Spleen (tissue), 11 donors: ENCODE measurements at regions not wholly inside any gene's neighbourhood (a gene's known extent, or its start where the extent isn't known, plus 50 kb on each side); places are given as distances from the start of the nearest gene placed in this dataset.
"Not testable (repeated sequence)": the region's sequence is repeated elsewhere in the genome, so short reads cannot be mapped to it uniquely, and the experiment has no call there.

ENCODE experiments used
- DNase-seq: peaks from one replicate; pipeline ENCODE4 v3.0.0-alpha.2; 2020
- H3K27ac ChIP-seq, 8 donors: fragments of 200-600 bp; sonication (generic) in 7 of 8; 1 replicate in 4 of 8; 2 replicates in 4 of 8; pipeline versions ENCODE4 v1.5.0 to v1.8.0; 2016 to 2021; ENCODE audit warnings: inconsistent platforms in 4 of 8, mild to moderate bottlenecking in 4 of 8, moderate library complexity in 1 of 8
- H3K27me3 ChIP-seq, 7 donors: fragments of 200-600 bp; sonication (generic) in 6 of 7; replicated peaks in 1 of 7; 1 replicate in 4 of 7; 2 replicates in 3 of 7; pipeline versions ENCODE4 v1.5.0 to v1.8.0; 2016 to 2021; ENCODE audit warnings: inconsistent platforms in 3 of 7, mild to moderate bottlenecking in 1 of 7
- H3K36me3 ChIP-seq, 6 donors: fragments of 200-600 bp; sonication (generic) in 5 of 6; 1 replicate in 4 of 6; 2 replicates in 2 of 6; pipeline versions ENCODE4 v1.5.0 to v1.8.0; 2016 to 2021; ENCODE audit warnings: inconsistent platforms in 2 of 6
- H3K4me1 ChIP-seq, 6 donors: fragments of 200-600 bp; sonication (generic) in 5 of 6; 1 replicate in 3 of 6; 2 replicates in 3 of 6; pipeline versions ENCODE4 v1.5.0 to v1.8.0; 2016 to 2021; ENCODE audit warnings: inconsistent platforms in 3 of 6
- H3K4me3 ChIP-seq, 8 donors: fragments of 200-600 bp; sonication (generic) in 7 of 8; 1 replicate in 4 of 8; 2 replicates in 4 of 8; pipeline versions ENCODE4 v1.5.0 to v1.8.0; 2016 to 2021; ENCODE audit warnings: inconsistent platforms in 4 of 8, mild to moderate bottlenecking in 4 of 8, moderate library complexity in 2 of 8
- H3K9me3 ChIP-seq, 8 donors: fragments of 200-600 bp; sonication (generic) in 7 of 8; 1 replicate in 4 of 8; 2 replicates in 4 of 8; pipeline versions ENCODE4 v1.5.0 to v1.8.0; 2016 to 2021; ENCODE audit warnings: inconsistent platforms in 4 of 8
- CTCF ChIP-seq, 11 experiments: fragments of 200-600 bp in 7 of 11; fragments of 450-650 bp in 4 of 11; sonication (generic) in 4 of 11; IDR thresholded peaks in 8 of 11; conservative IDR thresholded peaks in 3 of 11; 1 replicate in 7 of 11; 2 replicates in 4 of 11; pipeline versions ENCODE4 v1.4.0 to v1.8.0; 2016 to 2021; ENCODE audit warnings: antibody characterized with exemption in 11 of 11, inconsistent platforms in 4 of 11, mild to moderate bottlenecking in 1 of 11
- POLR2A ChIP-seq, 3 donors: fragments of 450-650 bp; IDR thresholded peaks; one replicate each; pipeline ENCODE4 v1.5.1; 2017; ENCODE audit warnings: antibody characterized with exemption in 3 of 3, mild to moderate bottlenecking in 1 of 3
- POLR2AphosphoS5 ChIP-seq, 3 donors: sonication (generic); formaldehyde crosslinking; IDR thresholded peaks; one replicate each; pipeline ENCODE4 v1.5.1; 2017; ENCODE audit warnings: antibody characterized with exemption in 3 of 3
- WGBS, 5 donors: extraction: QIAGEN DNeasy Blood & Tissue Kit in 3 of 5; methylation state at CpG; one replicate each; pipeline versions ENCODE4 v1.1.5 to v1.1.7; 2013 to 2018; 5-methylcytosine and 5-hydroxymethylcytosine counted together
- intact Hi-C: fragments of 100-400 bp; cut with DNase I; formaldehyde crosslinking; loops from one replicate; pipeline ENCODE4 v1.15.0; 2023; ENCODE audit warnings: low total_unique reads
- donor health status: healthy with polysubstance abuse.
- donor health status: DM: no; HTN: no; CAD: no; lungs with moderate emphysema.
- donor health status: DM: no; HTN: no; CAD: no.
- donor health status: Bipolar disorder and iron deficiency.
- donor health status: healthy.
- donor health status: DM: no; HTN: no; CAD: no.
- donor health status: DM: yes; HTN: yes; CAD: no.

- TF ChIP-seq POLR2AphosphoS5 (IDR thresholded peaks at IDR 0.05) = no peak
- TF ChIP-seq CTCF (IDR thresholded peaks at IDR 0.05 in 8 of 11, conservative IDR thresholded peaks at IDR 0.05 in 3 of 11) = no peak
- intact Hi-C loops = no loop called here
- H3K4me1 ChIP-seq = no peaks in the 10 kb centered on the region
- no peak overlapping the region for H3K4me3 ChIP-seq
- DNase-seq = no peak
- no peaks in the 10 kb centered on the region for H3K36me3 ChIP-seq
- H3K9me3 ChIP-seq = peaks cover 0 to 27% (median 12%) of the 10 kb centered on the region in 8 donors
- H3K27me3 ChIP-seq = no peaks in the 10 kb centered on the region
- H3K27ac ChIP-seq = no peak overlapping the region
These were observed 138.8 kb downstream of the SMC2 start for GRCh38 chr9:104232781-104233341.

- no peak for DNase-seq
- WGBS, 5 donors = 80 to 89% (median 83%) methylated on average over 2 of the region's 2 CpGs
- Histone ChIP-seq H3K36me3 (no peaks in the 10 kb centered on the region), H3K9me3 (peaks cover 0 to 26% (median 12%) of the 10 kb centered on the region in 8 donors), H3K27ac (no peak overlapping the region), H3K4me3 (no peak overlapping the region), H3K27me3 (no peaks in the 10 kb centered on the region), H3K4me1 (no peaks in the 10 kb centered on the region)
- intact Hi-C loops = no loop called here
- TF ChIP-seq POLR2AphosphoS5 (IDR thresholded peaks at IDR 0.05) = no peak
- TF ChIP-seq POLR2A (IDR thresholded peaks at IDR 0.05) = no peak
- TF ChIP-seq CTCF (IDR thresholded peaks at IDR 0.05 in 8 of 11, conservative IDR thresholded peaks at IDR 0.05 in 3 of 11) = no peak
These were observed 139.3 kb downstream of the SMC2 start for GRCh38 chr9:104233366-104233765.

GRCh38 chr9:104234632-104235337 is 140.7 kb downstream of the SMC2 start:
- H3K4me1 ChIP-seq, intact Hi-C loops, DNase-seq, H3K4me3 ChIP-seq, H3K27ac ChIP-seq, H3K36me3 ChIP-seq, H3K27me3 ChIP-seq: not testable (repeated sequence)
- WGBS, 5 donors = 88 to 95% (median 93%) methylated on average over 29 to 42 of the region's 45 CpGs
- peaks cover 0 to 26% (median 12%) of the 10 kb centered on the region in 8 donors for H3K9me3 ChIP-seq

GRCh38 chr9:104235347-104236120 is 141.4 kb downstream of the SMC2 start:
- intact Hi-C loops, H3K27ac ChIP-seq, H3K36me3 ChIP-seq, H3K4me3 ChIP-seq, H3K27me3 ChIP-seq, DNase-seq, H3K4me1 ChIP-seq: not testable (repeated sequence)
- 93 to 97% (median 94%) methylated on average over 31 to 41 of the region's 42 CpGs for WGBS, 5 donors
- peaks cover 0 to 26% (median 12%) of the 10 kb centered on the region in 8 donors for H3K9me3 ChIP-seq

- TF ChIP-seq CTCF (IDR thresholded peaks at IDR 0.05 in 8 of 11, conservative IDR thresholded peaks at IDR 0.05 in 3 of 11) = no peak
- no peak for TF ChIP-seq POLR2AphosphoS5 (IDR thresholded peaks at IDR 0.05)
- TF ChIP-seq POLR2A (IDR thresholded peaks at IDR 0.05) = no peak
- Histone ChIP-seq H3K27ac (no peak overlapping the region), H3K4me1 (no peaks in the 10 kb centered on the region), H3K4me3 (no peak overlapping the region), H3K36me3 (no peaks in the 10 kb centered on the region), H3K9me3 (peaks cover 0 to 24% (median 12%) of the 10 kb centered on the region in 8 donors), H3K27me3 (no peaks in the 10 kb centered on the region)
- 59 to 64% (median 60%) methylated on average over 3 of the region's 3 CpGs for WGBS, 5 donors
- DNase-seq = no peak
- intact Hi-C loops = no loop called here
These were observed 144.6 kb downstream of the SMC2 start for GRCh38 chr9:104238668-104239067.
